ENCODE measurements at regions not wholly inside any gene's neighbourhood (a gene's known extent, or its start where the extent isn't known, plus 50 kb on each side); places are given as distances from the start of the nearest gene placed in this dataset.

GRCh38 chr6:74167976-74168375, 472.0 kb downstream of the CD109 start:
- no peak for TF ChIP-seq CTCF (conservative IDR thresholded peaks at IDR 0.05)
- TF ChIP-seq ZFX (IDR thresholded peaks at IDR 0.05): no peak
